ENCODE measurements at regions not wholly inside any gene's neighbourhood (a gene's known extent, or its start where the extent isn't known, plus 50 kb on each side); places are given as distances from the start of the nearest gene placed in this dataset.

GRCh38 chr13:90084684-90085290, 1262.7 kb upstream of the MIR17HG start:
- ChIA-PET CTCF (no interaction called here), POLR2A (ENCODE audit: low non-redundant PET) (no interaction called here)
- no peak overlapping the region for H3K27ac ChIP-seq
- TF ChIP-seq, protein P1, sequence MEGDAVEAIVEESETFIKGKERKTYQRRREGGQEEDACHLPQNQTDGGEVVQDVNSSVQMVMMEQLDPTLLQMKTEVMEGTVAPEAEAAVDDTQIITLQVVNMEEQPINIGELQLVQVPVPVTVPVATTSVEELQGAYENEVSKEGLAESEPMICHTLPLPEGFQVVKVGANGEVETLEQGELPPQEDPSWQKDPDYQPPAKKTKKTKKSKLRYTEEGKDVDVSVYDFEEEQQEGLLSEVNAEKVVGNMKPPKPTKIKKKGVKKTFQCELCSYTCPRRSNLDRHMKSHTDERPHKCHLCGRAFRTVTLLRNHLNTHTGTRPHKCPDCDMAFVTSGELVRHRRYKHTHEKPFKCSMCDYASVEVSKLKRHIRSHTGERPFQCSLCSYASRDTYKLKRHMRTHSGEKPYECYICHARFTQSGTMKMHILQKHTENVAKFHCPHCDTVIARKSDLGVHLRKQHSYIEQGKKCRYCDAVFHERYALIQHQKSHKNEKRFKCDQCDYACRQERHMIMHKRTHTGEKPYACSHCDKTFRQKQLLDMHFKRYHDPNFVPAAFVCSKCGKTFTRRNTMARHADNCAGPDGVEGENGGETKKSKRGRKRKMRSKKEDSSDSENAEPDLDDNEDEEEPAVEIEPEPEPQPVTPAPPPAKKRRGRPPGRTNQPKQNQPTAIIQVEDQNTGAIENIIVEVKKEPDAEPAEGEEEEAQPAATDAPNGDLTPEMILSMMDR (conservative IDR thresholded peaks at IDR 0.05; ENCODE audit: low read depth), result no peak
- no peak for DNase-seq (ENCODE audit: low spot score)

- CTCF ChIA-PET, result no interaction called here
- TF ChIP-seq, protein P1 (conservative IDR thresholded peaks at IDR 0.05; ENCODE audit: low read depth), result no peak
- H3K27ac ChIP-seq, result no peak overlapping the region
- DNase-seq (ENCODE audit: low spot score), result no peak
- POLR2A ChIA-PET (ENCODE audit: low non-redundant PET), result no interaction called here
Measured at GRCh38 chr13:90089051-90089450, 1258.4 kb upstream of the MIR17HG start.

- POLR2A ChIA-PET (ENCODE audit: low non-redundant PET), result no interaction called here
- TF ChIP-seq, protein P1 (conservative IDR thresholded peaks at IDR 0.05; ENCODE audit: low read depth), result no peak
- DNase-seq (ENCODE audit: low spot score), result no peak
- H3K27ac ChIP-seq, result no peak overlapping the region
- CTCF ChIA-PET, result no interaction called here
Measured at GRCh38 chr13:90091611-90092010, 1255.9 kb upstream of the MIR17HG start.

DNA sequence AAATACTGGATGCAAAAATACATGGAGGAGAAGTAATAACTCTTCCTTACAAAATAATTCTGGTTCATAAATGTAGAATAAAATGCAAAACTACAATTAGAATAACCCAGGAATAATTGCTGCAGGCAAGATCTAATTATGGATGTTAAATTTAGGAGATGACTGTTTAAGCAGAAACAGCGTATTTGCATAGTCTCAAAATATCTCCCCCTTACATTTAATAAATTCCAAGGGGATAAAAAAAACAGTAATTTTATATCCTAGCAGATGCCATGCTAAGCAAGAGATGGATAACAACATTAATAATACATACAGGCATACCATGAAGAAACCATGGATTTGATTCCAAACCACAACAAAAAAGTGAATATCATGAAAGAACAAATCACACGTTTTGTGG, 1253.1 kb upstream of the MIR17HG start:
- H3K27ac ChIP-seq, result no peak overlapping the region
- CTCF ChIA-PET, result no interaction called here
- POLR2A ChIA-PET (ENCODE audit: low non-redundant PET), result no interaction called here
- TF ChIP-seq, protein P1 (conservative IDR thresholded peaks at IDR 0.05; ENCODE audit: low read depth), result no peak
- DNase-seq (ENCODE audit: low spot score), result no peak

DNA sequence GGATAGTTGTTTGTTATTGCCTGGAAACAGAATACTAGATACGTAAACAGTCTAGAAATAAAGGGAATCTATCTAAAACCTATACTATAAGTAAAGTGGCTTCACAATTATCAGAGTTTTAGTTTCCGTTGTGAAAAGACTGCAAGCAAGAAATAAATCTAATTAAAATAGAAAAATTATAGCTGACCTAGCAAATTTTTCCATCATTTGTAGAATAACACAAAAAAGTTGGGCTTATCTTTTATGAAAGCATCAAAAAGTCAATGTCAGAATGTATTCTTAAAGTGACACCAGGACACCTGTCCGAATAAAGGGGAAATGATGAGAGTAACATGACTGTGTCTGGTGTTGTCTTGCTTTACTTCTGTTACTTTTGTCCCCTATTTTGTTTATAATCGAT, 1248.9 kb upstream of the MIR17HG start:
- ChIA-PET POLR2A (ENCODE audit: low non-redundant PET) (no interaction called here), CTCF (no interaction called here)
- TF ChIP-seq, protein P1 (conservative IDR thresholded peaks at IDR 0.05; ENCODE audit: low read depth), result no peak
- H3K27ac ChIP-seq, result no peak overlapping the region
- DNase-seq (ENCODE audit: low spot score), result no peak

DNA sequence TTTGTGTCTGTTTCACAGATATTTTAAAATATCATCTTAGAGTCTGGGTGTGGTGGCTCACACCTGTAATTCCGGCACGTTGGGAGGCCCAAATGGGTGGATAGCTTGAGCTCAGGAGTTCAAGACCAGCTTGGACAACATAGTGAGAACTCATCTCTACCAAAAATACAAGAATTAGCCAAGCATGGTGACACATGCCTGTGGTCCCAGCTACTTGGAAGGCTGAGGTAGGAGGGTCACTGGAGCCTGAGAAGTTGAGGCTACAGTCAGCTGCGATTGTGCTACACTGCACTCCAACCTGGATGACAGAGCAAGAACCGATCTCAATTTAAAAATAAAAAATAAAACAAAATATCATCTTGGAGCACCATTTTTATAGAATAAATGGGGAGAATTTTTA, 1247.6 kb upstream of the MIR17HG start:
- ChIA-PET CTCF (no interaction called here), POLR2A (ENCODE audit: low non-redundant PET) (no interaction called here)
- DNase-seq (ENCODE audit: low spot score), result no peak
- H3K27ac ChIP-seq, result no peak overlapping the region
- TF ChIP-seq, protein P1 (conservative IDR thresholded peaks at IDR 0.05; ENCODE audit: low read depth), result no peak

Data from RWPE1 (cell line).